Neuronal stem cell (in vitro differentiated cells): ENCODE measurements at regions not wholly inside any gene's neighbourhood (a gene's known extent, or its start where the extent isn't known, plus 50 kb on each side); places are given as distances from the start of the nearest gene placed in this dataset.
A peak's percentile ranks its signal among the peaks of the same experiment; 100 is the strongest.
"Not testable (repeated sequence)": the region's sequence is repeated elsewhere in the genome, so short reads cannot be mapped to it uniquely, and the experiment has no call there.

ENCODE experiments used
- DNase-seq: peaks from one replicate; pipeline ENCODE4 v3.0.0-alpha.2; 2013; ENCODE audit warnings: low spot score
- H2AFZ ChIP-seq: one replicate; pipeline ENCODE4 v1.6.1; 2013; ENCODE audit warnings: mild to moderate bottlenecking, low read length, inconsistent platforms
- H2AK5ac ChIP-seq: 2 replicates; pipeline ENCODE4 v1.6.1; 2013; ENCODE audit warnings: low read depth, mild to moderate bottlenecking, inconsistent platforms, low read length, moderate library complexity, mixed read lengths
- H2BK120ac ChIP-seq: 2 replicates; pipeline ENCODE4 v1.6.1; 2013; ENCODE audit warnings: low read depth, mild to moderate bottlenecking, inconsistent platforms, low read length, moderate library complexity, mixed read lengths
- H2BK12ac ChIP-seq: one replicate; pipeline ENCODE4 v1.6.1; 2013; ENCODE audit warnings: low read length, inconsistent platforms
- H2BK15ac ChIP-seq: 2 replicates; pipeline ENCODE4 v1.6.1; 2013; ENCODE audit warnings: mild to moderate bottlenecking, low read length, inconsistent platforms, mixed read lengths
- H2BK5ac ChIP-seq: one replicate; pipeline ENCODE4 v1.6.1; 2013; ENCODE audit warnings: inconsistent platforms, mild to moderate bottlenecking, low read length, moderate library complexity
- H3K14ac ChIP-seq: one replicate; pipeline ENCODE4 v1.6.1; 2013; ENCODE audit warnings: low read length, inconsistent platforms
- H3K18ac ChIP-seq: 2 replicates; pipeline ENCODE4 v1.6.1; 2013; ENCODE audit warnings: low read length, inconsistent platforms
- H3K23ac ChIP-seq: 2 replicates; pipeline ENCODE4 v1.6.1; 2013; ENCODE audit warnings: low read depth, mild to moderate bottlenecking, mixed read lengths, low read length, inconsistent platforms; ENCODE audit not compliant: poor library complexity
- H3K27ac ChIP-seq: replicated peaks from 3 replicates; pipeline ENCODE4 v1.5.1; 2013; ENCODE audit warnings: low read length, inconsistent platforms
- H3K27me3 ChIP-seq, 3 experiments: 2 replicates each; pipeline ENCODE4 v1.6.1; 2013; ENCODE audit warnings: low read length in 3 of 3, mild to moderate bottlenecking in 2 of 3, inconsistent platforms in 1 of 3, low read depth in 1 of 3, mixed read lengths in 1 of 3, moderate library complexity in 1 of 3; ENCODE audit not compliant: control insufficient read depth in 3 of 3, insufficient read depth in 3 of 3
- H3K36me3 ChIP-seq, 2 donors: replicated peaks in 1 of 2; 2 replicates each; pipeline ENCODE4 v1.6.1; 2013; ENCODE audit warnings: low read length in 2 of 2; ENCODE audit not compliant: control insufficient read depth in 2 of 2, insufficient read depth in 2 of 2
- H3K4ac ChIP-seq: 2 replicates; pipeline ENCODE4 v1.6.1; 2013; ENCODE audit warnings: inconsistent platforms, mild to moderate bottlenecking, low read length, moderate library complexity
- H3K4me1 ChIP-seq, 2 donors: 1 replicate in 1 of 2; 2 replicates in 1 of 2; pipeline ENCODE4 v1.6.1; 2013; ENCODE audit warnings: low read length in 2 of 2, low read depth in 1 of 2; ENCODE audit not compliant: control insufficient read depth in 2 of 2, insufficient read depth in 1 of 2
- H3K4me2 ChIP-seq: one replicate; pipeline ENCODE4 v1.6.1; 2013; ENCODE audit warnings: mild to moderate bottlenecking, low read length, inconsistent platforms; ENCODE audit not compliant: insufficient read depth, poor library complexity, severe bottlenecking
- H3K4me3 ChIP-seq, 2 donors: 2 replicates each; pipeline ENCODE4 v1.5.1; 2013; ENCODE audit warnings: low read length in 2 of 2, mild to moderate bottlenecking in 2 of 2, inconsistent platforms in 1 of 2, moderate library complexity in 1 of 2
- H3K79me1 ChIP-seq: one replicate; pipeline ENCODE4 v1.6.1; 2013; ENCODE audit warnings: low read depth, mild to moderate bottlenecking, inconsistent platforms, low read length, moderate library complexity
- H3K9ac ChIP-seq: one replicate; pipeline ENCODE4 v1.6.1; 2013; ENCODE audit warnings: mild to moderate bottlenecking, low read depth, low read length, inconsistent platforms; ENCODE audit not compliant: poor library complexity
- H3K9me3 ChIP-seq, 2 donors: replicated peaks in 1 of 2; 2 replicates each; pipeline versions ENCODE3 to v1.6.1; 2013; ENCODE audit warnings: low read length in 2 of 2, mild to moderate bottlenecking in 2 of 2, inconsistent platforms in 1 of 2, low read depth in 1 of 2, mixed read lengths in 1 of 2, moderate library complexity in 1 of 2; ENCODE audit not compliant: control insufficient read depth in 2 of 2, insufficient read depth in 1 of 2
- H4K8ac ChIP-seq: one replicate; pipeline ENCODE4 v1.6.1; 2013; ENCODE audit warnings: low read depth, mild to moderate bottlenecking, inconsistent platforms, low read length, moderate library complexity
- H4K91ac ChIP-seq: one replicate; pipeline ENCODE4 v1.6.1; 2013; ENCODE audit warnings: low read length, low read depth, mild to moderate bottlenecking, inconsistent platforms; ENCODE audit not compliant: poor library complexity
- WGBS, 2 donors: extraction: QIAGEN DNeasy Blood & Tissue Kit; methylation state at CpG; one replicate each; pipeline ENCODE4 v1.1.7; 2013; ENCODE audit warnings: missing lambda C conversion rate in 2 of 2, mixed read lengths in 1 of 2; ENCODE audit not compliant: insufficient read length in 2 of 2, insufficient replicate concordance in 1 of 2; ENCODE audit errors: extremely low coverage in 2 of 2; 5-methylcytosine and 5-hydroxymethylcytosine counted together

- H3K4ac ChIP-seq = no peak overlapping the region
- H3K79me1 ChIP-seq = no peaks in the 10 kb centered on the region
- no peak overlapping the region for H3K14ac ChIP-seq
- no peak overlapping the region for H2AK5ac ChIP-seq
- no peak overlapping the region for H4K91ac ChIP-seq
- no peak overlapping the region for H3K27ac ChIP-seq
- peaks cover 0 to 2% of the 10 kb centered on the region in 2 donors for H3K4me1 ChIP-seq
- H2BK12ac ChIP-seq = no peak overlapping the region
- no peak overlapping the region for H2BK5ac ChIP-seq
- H3K36me3 ChIP-seq = no peaks in the 10 kb centered on the region
- H4K8ac ChIP-seq = no peak overlapping the region
- no CpG with 5 or more reads among the region's 5 CpGs for WGBS, 2 donors
- no peak overlapping the region for H2AFZ ChIP-seq
- no peak overlapping the region for H3K23ac ChIP-seq
- H2BK15ac ChIP-seq = no peak overlapping the region
- H3K4me2 ChIP-seq = no peak overlapping the region
- H3K18ac ChIP-seq = peak overlapping the region; percentile 44
- no peaks in the 10 kb centered on the region for H3K9me3 ChIP-seq
- no peaks in the 10 kb centered on the region for H3K27me3 ChIP-seq
- no peak overlapping the region for H3K4me3 ChIP-seq
- no peak overlapping the region for H3K9ac ChIP-seq
- no peak for DNase-seq
- H2BK120ac ChIP-seq = no peak overlapping the region
Observed at GRCh38 chr9:115340314-115340713, 222.4 kb upstream of the TNC start.

- no peak overlapping the region for H4K91ac ChIP-seq
- H3K4me2 ChIP-seq = no peak overlapping the region
- H2BK5ac ChIP-seq = no peak overlapping the region
- H3K14ac ChIP-seq = no peak overlapping the region
- H4K8ac ChIP-seq = no peak overlapping the region
- H3K4me3 ChIP-seq = no peak overlapping the region
- no peak overlapping the region for H2AFZ ChIP-seq
- H3K27ac ChIP-seq = no peak overlapping the region
- H3K9me3 ChIP-seq = no peaks in the 10 kb centered on the region
- H3K23ac ChIP-seq = no peak overlapping the region
- H3K27me3 ChIP-seq = no peaks in the 10 kb centered on the region
- H2BK15ac ChIP-seq = no peak overlapping the region
- WGBS, 2 donors = no CpG with 5 or more reads among the region's 3 CpGs
- H3K79me1 ChIP-seq = no peaks in the 10 kb centered on the region
- H3K4ac ChIP-seq = no peak overlapping the region
- H3K36me3 ChIP-seq = no peaks in the 10 kb centered on the region
- no peak overlapping the region for H2BK12ac ChIP-seq
- H3K4me1 ChIP-seq = peaks cover 0 to 2% of the 10 kb centered on the region in 2 donors
- no peak overlapping the region for H3K9ac ChIP-seq
- no peak overlapping the region for H2BK120ac ChIP-seq
- DNase-seq = no peak
- no peak overlapping the region for H2AK5ac ChIP-seq
- no peak overlapping the region for H3K18ac ChIP-seq
Observed at GRCh38 chr9:115341426-115341825, 223.5 kb upstream of the TNC start.

DNA sequence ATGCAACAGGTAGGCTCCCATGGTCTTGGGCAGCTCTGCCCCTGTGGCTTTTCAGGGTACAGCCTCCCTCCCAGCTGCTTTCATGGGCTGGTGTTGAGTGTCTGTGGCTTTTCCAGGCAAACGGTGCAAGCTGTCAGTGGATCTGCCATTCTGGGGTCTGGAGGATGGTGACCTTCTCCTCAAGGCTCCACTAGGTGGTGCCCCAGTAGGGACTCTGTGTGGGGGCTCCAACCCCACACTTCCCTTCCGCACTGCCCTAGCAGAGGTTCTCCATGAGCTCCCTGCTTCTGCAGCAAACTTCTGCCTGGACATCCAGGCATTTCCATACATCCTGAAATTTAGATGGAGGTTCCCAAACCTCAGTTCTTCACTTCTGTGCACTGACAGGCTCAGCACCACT is 229.8 kb upstream of the TNC start:
- H2BK5ac ChIP-seq, H2AK5ac ChIP-seq, H3K9ac ChIP-seq, H2AFZ ChIP-seq, H3K36me3 ChIP-seq, H3K4me2 ChIP-seq, H3K4me1 ChIP-seq, H3K14ac ChIP-seq, H3K27me3 ChIP-seq, H2BK15ac ChIP-seq, H3K27ac ChIP-seq, H3K9me3 ChIP-seq, H3K23ac ChIP-seq, H2BK12ac ChIP-seq, H3K79me1 ChIP-seq, H3K18ac ChIP-seq, H2BK120ac ChIP-seq, H4K8ac ChIP-seq, H4K91ac ChIP-seq, H3K4me3 ChIP-seq, H3K4ac ChIP-seq, DNase-seq: not testable (repeated sequence)
- no CpG with 5 or more reads among the region's 2 CpGs for WGBS, 2 donors

GRCh38 chr9:115348936-115349335 is 231.0 kb upstream of the TNC start:
- not testable (repeated sequence) for H3K4me1 ChIP-seq, H4K91ac ChIP-seq, H3K27me3 ChIP-seq, H2BK15ac ChIP-seq, H3K18ac ChIP-seq, H3K4ac ChIP-seq, H3K36me3 ChIP-seq, H3K79me1 ChIP-seq, H2BK120ac ChIP-seq, H3K23ac ChIP-seq, H2AK5ac ChIP-seq, H3K9me3 ChIP-seq, H3K9ac ChIP-seq, H3K4me3 ChIP-seq, DNase-seq, H2BK5ac ChIP-seq, H3K27ac ChIP-seq, H2AFZ ChIP-seq, H3K14ac ChIP-seq, H2BK12ac ChIP-seq, H4K8ac ChIP-seq, H3K4me2 ChIP-seq
- WGBS, 2 donors = no CpG with 5 or more reads among the region's 3 CpGs
